Small intestine (tissue), 7 donors: ENCODE measurements at regions not wholly inside any gene's neighbourhood (a gene's known extent, or its start where the extent isn't known, plus 50 kb on each side); places are given as distances from the start of the nearest gene placed in this dataset.
A peak's percentile ranks its signal among the peaks of the same experiment; 100 is the strongest.

Source experiments
- DNase-seq, 2 donors: peaks; one replicate each; pipeline versions ENCODE4 v3.0.0 to v3.0.0-alpha.2; 2013
- FAIRE-seq: peaks from 2 replicates; lab custom pipeline; 2012; peaks lifted over from hg19 to GRCh38; lab: Jason Lieb, UNC
- H3K27ac ChIP-seq, 3 donors: one replicate each; pipeline ENCODE4 v1.5.1; 2013; ENCODE audit warnings: low read length in 2 of 3, mild to moderate bottlenecking in 2 of 3, control low read depth in 1 of 3, inconsistent platforms in 1 of 3, low read depth in 1 of 3, moderate library complexity in 1 of 3
- H3K27me3 ChIP-seq, 3 donors: one replicate each; pipeline ENCODE4 v1.6.1; 2013; ENCODE audit warnings: low read length in 3 of 3, inconsistent platforms in 1 of 3; ENCODE audit not compliant: control insufficient read depth in 3 of 3, insufficient read depth in 3 of 3
- H3K36me3 ChIP-seq, 3 donors: one replicate each; pipeline ENCODE4 v1.6.1; 2013; ENCODE audit warnings: low read length in 3 of 3, inconsistent platforms in 1 of 3, low read depth in 1 of 3, mild to moderate bottlenecking in 1 of 3, moderate library complexity in 1 of 3; ENCODE audit not compliant: control insufficient read depth in 3 of 3, insufficient read depth in 2 of 3
- H3K4me1 ChIP-seq, 3 donors: one replicate each; pipeline ENCODE4 v1.6.1; 2013; ENCODE audit warnings: low read length in 2 of 3, inconsistent platforms in 1 of 3, low read depth in 1 of 3, mild to moderate bottlenecking in 1 of 3, moderate library complexity in 1 of 3; ENCODE audit not compliant: control insufficient read depth in 3 of 3, insufficient read depth in 2 of 3
- H3K4me3 ChIP-seq, 3 donors: one replicate each; pipeline ENCODE4 v1.5.1; 2013; ENCODE audit warnings: low read length in 3 of 3, control low read depth in 1 of 3, inconsistent platforms in 1 of 3, low read depth in 1 of 3, mild to moderate bottlenecking in 1 of 3, moderate library complexity in 1 of 3
- H3K9me3 ChIP-seq, 2 donors: one replicate each; pipeline ENCODE4 v1.6.1; 2013; ENCODE audit warnings: low read depth in 1 of 2, low read length in 1 of 2; ENCODE audit not compliant: control insufficient read depth in 2 of 2, insufficient read depth in 1 of 2
- WGBS, 3 donors: extraction: QIAGEN DNeasy Blood & Tissue Kit; methylation state at CpG; one replicate each; pipeline ENCODE4 v1.1.7; 2013; 5-methylcytosine and 5-hydroxymethylcytosine counted together
- donor health status: healthy with polysubstance abuse.
- donor health status: control.
- donor health status: control.
- donor health status: Bipolar disorder and iron deficiency.
- donor health status: healthy.

GRCh38 chr17:59469786-59470485, 95.5 kb upstream of the DHX40 start:
- Histone ChIP-seq H3K9me3 (no peaks in the 10 kb centered on the region), H3K4me1 (peaks cover 0 to 5% (median 1%) of the 10 kb centered on the region in 3 donors), H3K4me3 (no peak overlapping the region), H3K27me3 (no peaks in the 10 kb centered on the region), H3K27ac (no peak overlapping the region), H3K36me3 (no peaks in the 10 kb centered on the region)
- FAIRE-seq (no peak), DNase-seq (peak in 1 of 2 donors; percentile 25)
- 76 to 81% (median 77%) methylated on average over 6 to 8 of the region's 8 CpGs for WGBS, 3 donors

DNA sequence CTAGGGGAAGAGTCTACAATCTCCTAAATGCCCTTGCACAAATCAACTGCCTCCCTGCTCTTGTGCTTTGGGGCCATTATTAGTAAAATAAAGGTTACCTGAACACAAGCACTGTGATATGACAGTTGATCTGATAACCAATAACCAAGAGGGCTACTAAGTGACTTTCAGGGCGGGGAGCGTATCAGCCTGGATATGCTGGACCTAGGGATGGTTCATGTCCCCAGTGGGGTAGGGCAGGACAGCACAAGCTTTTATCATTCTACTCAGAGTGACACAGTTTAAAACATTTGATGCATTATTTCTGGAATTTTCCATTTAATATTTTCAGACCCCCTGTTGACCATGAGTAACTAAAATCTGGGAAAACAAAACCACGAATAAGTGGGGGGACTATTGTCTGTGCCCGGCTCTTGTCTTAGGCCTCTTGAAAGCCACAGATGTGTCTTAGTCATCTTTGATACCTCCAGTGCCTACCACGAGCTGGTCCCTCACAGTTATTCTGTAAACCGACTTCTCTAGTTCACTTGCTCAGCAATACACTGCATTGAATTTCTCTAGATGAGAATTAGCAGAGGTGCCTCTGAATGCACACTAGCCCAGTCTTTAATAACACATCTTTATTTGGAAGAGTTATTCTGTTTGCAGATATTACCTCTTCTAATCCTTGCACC, 94.6 kb upstream of the DHX40 start:
- DNase-seq (no peak), FAIRE-seq (no peak)
- WGBS, 3 donors: 84 to 92% (median 85%) methylated on average over 6 of the region's 6 CpGs
- no peak overlapping the region for H3K27ac ChIP-seq
- H3K4me3 ChIP-seq: no peak overlapping the region
- H3K4me1 ChIP-seq: peaks cover 0 to 1% (median under 1%) of the 10 kb centered on the region in 3 donors
- no peaks in the 10 kb centered on the region for H3K9me3 ChIP-seq
- H3K36me3 ChIP-seq: no peaks in the 10 kb centered on the region
- H3K27me3 ChIP-seq: no peaks in the 10 kb centered on the region

DNA sequence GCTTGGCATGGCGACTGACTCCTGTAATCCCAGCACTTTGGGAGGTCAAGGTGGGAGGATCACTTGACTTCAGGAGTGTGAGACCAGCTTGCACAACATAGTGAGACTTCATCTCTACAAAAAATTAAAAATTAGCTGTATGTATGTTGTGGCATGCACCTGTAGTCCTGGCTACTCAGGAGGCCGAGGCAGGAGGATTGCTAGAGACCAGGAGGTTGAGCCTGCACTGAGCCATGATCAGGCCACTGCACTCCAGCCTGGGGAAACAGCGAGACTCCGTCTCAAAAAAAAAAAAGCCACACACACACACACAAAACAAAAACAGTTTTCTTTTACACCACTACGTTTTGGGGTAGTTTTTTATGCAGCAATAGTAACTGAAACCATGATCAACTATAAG, 89.0 kb upstream of the DHX40 start:
- WGBS, 3 donors: 85 to 93% (median 91%) methylated on average over 5 of the region's 5 CpGs
- no peak overlapping the region for H3K4me3 ChIP-seq
- no peak overlapping the region for H3K27ac ChIP-seq
- DNase-seq (no peak), FAIRE-seq (no peak)
- H3K27me3 ChIP-seq: no peaks in the 10 kb centered on the region
- H3K36me3 ChIP-seq: no peaks in the 10 kb centered on the region
- H3K4me1 ChIP-seq: no peaks in the 10 kb centered on the region
- H3K9me3 ChIP-seq: no peaks in the 10 kb centered on the region

DNA sequence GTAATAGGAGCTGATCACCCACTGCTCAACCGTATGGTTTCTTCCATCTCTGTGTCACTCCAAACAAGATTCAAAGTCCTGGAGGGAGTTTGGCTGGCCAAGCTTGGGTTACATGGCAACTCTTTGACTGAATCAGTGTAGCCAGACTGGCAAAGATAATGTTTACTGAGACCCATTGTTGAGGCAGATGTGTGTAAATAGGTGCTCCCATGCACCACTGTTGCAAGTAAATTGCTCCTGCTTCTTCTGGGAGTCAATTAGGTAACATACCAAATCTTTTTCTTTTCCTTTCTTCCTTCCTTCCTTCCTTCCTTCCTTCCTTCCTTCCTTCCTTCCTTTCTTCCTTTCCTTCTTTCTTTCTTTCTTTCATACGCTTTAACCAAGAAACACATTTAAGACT, 86.3 kb upstream of the DHX40 start:
- Histone ChIP-seq H3K27me3 (no peaks in the 10 kb centered on the region), H3K4me3 (no peak overlapping the region), H3K27ac (no peak overlapping the region), H3K9me3 (no peaks in the 10 kb centered on the region), H3K4me1 (no peaks in the 10 kb centered on the region), H3K36me3 (no peaks in the 10 kb centered on the region)
- no peak for FAIRE-seq
- no peak for DNase-seq
- WGBS, 3 donors: 83 to 92% (median 89%) methylated on average over 2 of the region's 2 CpGs

DNA sequence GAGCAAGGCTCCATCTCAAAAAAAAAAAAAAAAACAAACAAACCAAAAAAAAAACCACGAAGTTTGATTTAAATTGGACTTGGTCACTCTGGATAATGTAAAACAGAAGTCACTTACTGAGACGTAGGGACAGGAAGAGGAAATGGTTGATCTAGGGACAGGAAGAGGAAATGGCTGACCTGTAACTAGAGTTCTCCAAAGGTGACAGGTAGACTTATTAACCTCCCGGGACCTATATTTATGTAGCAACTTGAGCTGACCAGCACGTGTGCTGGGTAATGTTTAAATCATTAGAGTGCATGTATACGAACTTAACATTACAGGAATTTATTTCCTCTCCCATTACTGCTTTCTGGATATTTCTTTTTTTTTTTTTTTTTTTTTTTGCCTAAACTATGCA, 81.5 kb upstream of the DHX40 start:
- H3K27me3 ChIP-seq: no peaks in the 10 kb centered on the region
- H3K9me3 ChIP-seq: no peaks in the 10 kb centered on the region
- DNase-seq: no peak
- 54 to 70% (median 55%) methylated on average over 5 of the region's 5 CpGs for WGBS, 3 donors
- H3K36me3 ChIP-seq: no peaks in the 10 kb centered on the region
- H3K4me1 ChIP-seq: no peaks in the 10 kb centered on the region
- H3K4me3 ChIP-seq: no peak overlapping the region
- FAIRE-seq: no peak
- no peak overlapping the region for H3K27ac ChIP-seq

GRCh38 chr17:59485015-59485414, 80.4 kb upstream of the DHX40 start:
- Histone ChIP-seq H3K4me1 (no peaks in the 10 kb centered on the region), H3K27ac (no peak overlapping the region), H3K4me3 (no peak overlapping the region), H3K27me3 (no peaks in the 10 kb centered on the region), H3K36me3 (no peaks in the 10 kb centered on the region), H3K9me3 (no peaks in the 10 kb centered on the region)
- FAIRE-seq (no peak), DNase-seq (no peak)
- WGBS, 3 donors: 36 to 62% (median 61%) methylated on average over 3 of the region's 3 CpGs

GRCh38 chr17:59485946-59486345, 79.5 kb upstream of the DHX40 start:
- H3K36me3 ChIP-seq: no peaks in the 10 kb centered on the region
- no peak for FAIRE-seq
- no peaks in the 10 kb centered on the region for H3K27me3 ChIP-seq
- H3K27ac ChIP-seq: no peak overlapping the region
- DNase-seq: no peak
- H3K4me1 ChIP-seq: no peaks in the 10 kb centered on the region
- H3K9me3 ChIP-seq: no peaks in the 10 kb centered on the region
- H3K4me3 ChIP-seq: no peak overlapping the region

- FAIRE-seq: no peak
These were observed 78.1 kb upstream of the DHX40 start for GRCh38 chr17:59487161-59487873.

More at GRCh38 chr17:59487161-59487873, 78.1 kb upstream of the DHX40 start:
- WGBS, 3 donors: 77 to 92% (median 91%) methylated on average over 7 of the region's 7 CpGs
- Histone ChIP-seq H3K9me3 (no peaks in the 10 kb centered on the region), H3K27ac (no peak overlapping the region), H3K4me1 (no peaks in the 10 kb centered on the region), H3K4me3 (no peak overlapping the region), H3K27me3 (no peaks in the 10 kb centered on the region), H3K36me3 (no peaks in the 10 kb centered on the region)
- DNase-seq: no peak
